HEK293T (cell line): ENCODE measurements at regions not wholly inside any gene's neighbourhood (a gene's known extent, or its start where the extent isn't known, plus 50 kb on each side); places are given as distances from the start of the nearest gene placed in this dataset.

ENCODE experiments used
- CTCF ChIA-PET: fragments of 350-600 bp; formaldehyde crosslinking; extraction: SDS; loops from one replicate; lab custom pipeline; 2021; ENCODE audit warnings: antibody characterized with exemption, inconsistent platforms; lab: Yijun Ruan, JAX
- POLR2A ChIA-PET: fragments of 350-600 bp; formaldehyde crosslinking; extraction: SDS; loops from one replicate; lab custom pipeline; 2020; ENCODE audit warnings: antibody characterized with exemption, inconsistent platforms; lab: Yijun Ruan, JAX
- DNase-seq: peaks from one replicate; pipeline ENCODE4 v3.0.0; 2012; ENCODE audit warnings: mixed read lengths; ENCODE audit errors: extremely low spot score
- ARNT ChIP-seq: fragments of 450-650 bp; IDR thresholded peaks from 2 replicates; pipeline ENCODE4 v1.6.1; 2017; ENCODE audit warnings: mild to moderate bottlenecking
- BHLHE40 ChIP-seq: fragments of 450-650 bp; IDR thresholded peaks from 2 replicates; pipeline ENCODE4 v1.6.1; 2016; ENCODE audit warnings: mild to moderate bottlenecking, moderate library complexity, borderline replicate concordance
- CTBP1 ChIP-seq: fragments of 450-650 bp; IDR thresholded peaks from 2 replicates; pipeline ENCODE4 v1.6.1; 2016; ENCODE audit warnings: borderline replicate concordance
- ELF4 ChIP-seq: fragments of 450-650 bp; IDR thresholded peaks from 2 replicates; pipeline ENCODE4 v1.6.1; 2017; ENCODE audit warnings: antibody characterized with exemption
- FOXA1 ChIP-seq: fragments of 450-650 bp; IDR thresholded peaks from 2 replicates; pipeline ENCODE4 v1.6.1; 2016; ENCODE audit warnings: mild to moderate bottlenecking
- FOXK2 ChIP-seq: fragments of 450-650 bp; IDR thresholded peaks from 2 replicates; pipeline ENCODE4 v1.6.1; 2016; ENCODE audit warnings: mild to moderate bottlenecking
- FOXM1 ChIP-seq: fragments of 450-650 bp; IDR thresholded peaks from 2 replicates; pipeline ENCODE4 v1.6.1; 2017; ENCODE audit warnings: mild to moderate bottlenecking, borderline replicate concordance
- HDGF ChIP-seq: fragments of 450-650 bp; IDR thresholded peaks from 2 replicates; pipeline ENCODE4 v1.6.1; 2017; ENCODE audit warnings: antibody characterized with exemption, borderline replicate concordance
- L3MBTL2 ChIP-seq: fragments of 450-650 bp; conservative IDR thresholded peaks from 2 replicates; pipeline ENCODE4 v1.6.1; 2016; ENCODE audit warnings: mild to moderate bottlenecking
- LEF1 ChIP-seq: fragments of 450-650 bp; IDR thresholded peaks from 2 replicates; pipeline ENCODE4 v1.6.1; 2017; ENCODE audit warnings: mild to moderate bottlenecking, borderline replicate concordance
- NFRKB ChIP-seq: fragments of 450-650 bp; IDR thresholded peaks from 2 replicates; pipeline ENCODE4 v1.6.1; 2016; ENCODE audit warnings: mild to moderate bottlenecking, moderate library complexity
- PKNOX1 ChIP-seq: fragments of 450-650 bp; IDR thresholded peaks from 2 replicates; pipeline ENCODE4 v1.6.1; 2016
- SP1 ChIP-seq: fragments of 450-650 bp; IDR thresholded peaks from 2 replicates; pipeline ENCODE4 v1.6.1; 2017
- SUZ12 ChIP-seq: fragments of 450-650 bp; IDR thresholded peaks from 2 replicates; pipeline ENCODE4 v1.6.1; 2016; ENCODE audit warnings: mild to moderate bottlenecking
- TARDBP ChIP-seq: fragments of 450-650 bp; IDR thresholded peaks from 2 replicates; pipeline ENCODE4 v1.6.1; 2016
- ZNF384 ChIP-seq: fragments of 450-650 bp; IDR thresholded peaks from 2 replicates; pipeline ENCODE4 v1.6.1; 2016

- ChIA-PET CTCF (no interaction called here), POLR2A (no interaction called here)
- TF ChIP-seq ARNT (no peak), HDGF (no peak), ZNF384 (no peak), ELF4 (no peak), SUZ12 (no peak), LEF1 (no peak), NFRKB (no peak), TARDBP (no peak), FOXK2 (no peak), BHLHE40 (no peak), SP1 (no peak), CTBP1 (no peak)
- no peak for DNase-seq
Measured at GRCh38 chr12:89899651-89900050, 191.0 kb upstream of the ATP2B1 start.

GRCh38 chr12:89895591-89895990 is 187.0 kb upstream of the ATP2B1 start:
- POLR2A ChIA-PET: no interaction called here
- no peak for TF ChIP-seq FOXA1

GRCh38 chr12:89895101-89895500 is 186.5 kb upstream of the ATP2B1 start:
- no peak for TF ChIP-seq LEF1
- no peak for TF ChIP-seq L3MBTL2
- no peak for TF ChIP-seq FOXK2
- no peak for TF ChIP-seq SUZ12
- no peak for TF ChIP-seq FOXM1
- TF ChIP-seq ELF4: no peak
- TF ChIP-seq SP1: no peak
- no peak for TF ChIP-seq ZNF384
- TF ChIP-seq NFRKB: no peak
- no peak for TF ChIP-seq TARDBP
- TF ChIP-seq FOXA1: no peak
- TF ChIP-seq BHLHE40: no peak
- TF ChIP-seq CTBP1: no peak
- no peak for TF ChIP-seq HDGF
- no peak for TF ChIP-seq PKNOX1
- TF ChIP-seq ARNT: no peak
- ChIA-PET POLR2A (no interaction called here), CTCF (interaction anchor here (0.6 kb wide), 2 partner anchors 22 to 61 kb away, joined by 3 read pairs; no protein-coding TSS in a partner anchor)
- no peak for DNase-seq

More at GRCh38 chr12:89895591-89895990, 187.0 kb upstream of the ATP2B1 start:
- DNase-seq: no peak
- CTCF ChIA-PET: interaction anchor here (0.6 kb wide), 1 partner anchor 60 kb away, joined by 3 read pairs; no protein-coding TSS in a partner anchor

- no peak for DNase-seq
- CTCF ChIA-PET: no interaction called here
- POLR2A ChIA-PET: no interaction called here
- TF ChIP-seq CTBP1 (no peak), ELF4 (no peak), ZNF384 (no peak), NFRKB (no peak), FOXM1 (no peak), PKNOX1 (no peak), ARNT (no peak), SP1 (no peak), HDGF (no peak), SUZ12 (no peak), LEF1 (no peak), TARDBP (no peak), BHLHE40 (no peak), FOXK2 (no peak), L3MBTL2 (no peak), FOXA1 (no peak)
Measured at GRCh38 chr12:89893972-89894706, 185.5 kb upstream of the ATP2B1 start.

- POLR2A ChIA-PET: no interaction called here
- no peak for DNase-seq
- CTCF ChIA-PET: no interaction called here
- TF ChIP-seq ELF4 (no peak), SUZ12 (no peak), FOXK2 (no peak), CTBP1 (no peak), NFRKB (no peak), ARNT (no peak), SP1 (no peak), L3MBTL2 (no peak), ZNF384 (no peak), FOXA1 (no peak), LEF1 (no peak), HDGF (no peak), BHLHE40 (no peak), PKNOX1 (no peak), TARDBP (no peak), FOXM1 (no peak)
Measured at GRCh38 chr12:89892436-89892835, 183.8 kb upstream of the ATP2B1 start.

GRCh38 chr12:89891933-89892332 is 183.3 kb upstream of the ATP2B1 start:
- ChIA-PET POLR2A (no interaction called here), CTCF (no interaction called here)
- TF ChIP-seq FOXA1 (no peak), L3MBTL2 (no peak), SUZ12 (no peak), SP1 (no peak), NFRKB (no peak), CTBP1 (no peak), ELF4 (no peak), PKNOX1 (no peak), LEF1 (no peak), ZNF384 (no peak), ARNT (no peak), TARDBP (no peak), HDGF (no peak), FOXK2 (no peak), BHLHE40 (no peak)
- DNase-seq: no peak
